ENCODE measurements at regions not wholly inside any gene's neighbourhood (a gene's known extent, or its start where the extent isn't known, plus 50 kb on each side); places are given as distances from the start of the nearest gene placed in this dataset.

GRCh38 chr16:86150641-86151238 lies 251.8 kb downstream of the IRF8 start:
- no peak for TF ChIP-seq GABPA (IDR thresholded peaks at IDR 0.05; ENCODE audit: low read depth)
- TF ChIP-seq REST (IDR thresholded peaks at IDR 0.05; ENCODE audit: insufficient replicate concordance, low read depth) = no peak
- TF ChIP-seq CTCF (IDR thresholded peaks at IDR 0.05; ENCODE audit: insufficient read depth, low read length) = no peak
- TF ChIP-seq POLR2AphosphoS5 (IDR thresholded peaks at IDR 0.05; ENCODE audit: low read depth) = no peak

Data from HL-60 (cell line).